Kidney (tissue), 13 donors: ENCODE measurements at regions not wholly inside any gene's neighbourhood (a gene's known extent, or its start where the extent isn't known, plus 50 kb on each side); places are given as distances from the start of the nearest gene placed in this dataset.
A peak's percentile ranks its signal among the peaks of the same experiment; 100 is the strongest.

ENCODE experiments used
- DNase-seq, 5 donors: peaks; one replicate each; pipeline ENCODE4 v3.0.0-alpha.2; 2013 to 2020
- FAIRE-seq: peaks from 2 replicates; lab custom pipeline; 2012; peaks lifted over from hg19 to GRCh38; lab: Jason Lieb, UNC
- H3K27ac ChIP-seq, 2 donors: one replicate each; pipeline ENCODE4 v1.7.0; 2013; ENCODE audit warnings: low read depth in 2 of 2, low read length in 2 of 2, inconsistent platforms in 1 of 2
- H3K27me3 ChIP-seq: one replicate; pipeline ENCODE4 v1.7.1; 2013; ENCODE audit warnings: low read length, inconsistent platforms; ENCODE audit not compliant: control insufficient read depth, insufficient read depth
- H3K36me3 ChIP-seq, 3 donors: one replicate each; pipeline versions ENCODE4 v1.7.0 to v1.7.1; 2013; ENCODE audit warnings: low read length in 3 of 3, control low read depth in 1 of 3, inconsistent platforms in 1 of 3; ENCODE audit not compliant: insufficient read depth in 3 of 3, control insufficient read depth in 2 of 3
- H3K4me1 ChIP-seq, 3 donors: one replicate each; pipeline versions ENCODE4 v1.7.0 to v1.7.1; 2013; ENCODE audit warnings: low read length in 3 of 3, inconsistent platforms in 1 of 3, low read depth in 1 of 3; ENCODE audit not compliant: control insufficient read depth in 2 of 3, insufficient read depth in 2 of 3
- H3K4me3 ChIP-seq, 3 donors: one replicate each; pipeline versions ENCODE4 v1.7.0 to v1.8.1; 2013; ENCODE audit warnings: low read length in 3 of 3, control low read depth in 1 of 3, inconsistent platforms in 1 of 3
- H3K9ac ChIP-seq, 3 donors: one replicate each; pipeline versions ENCODE4 v1.7.0 to v1.7.1; 2013; ENCODE audit warnings: low read length in 3 of 3, control low read depth in 1 of 3, inconsistent platforms in 1 of 3
- H3K9me3 ChIP-seq, 3 donors: one replicate each; pipeline versions ENCODE4 v1.7.0 to v1.7.1; 2013; ENCODE audit warnings: low read length in 3 of 3, control low read depth in 1 of 3, inconsistent platforms in 1 of 3; ENCODE audit not compliant: control insufficient read depth in 2 of 3, insufficient read depth in 1 of 3
- CTCF ChIP-seq: IDR thresholded peaks from 3 replicates; pipeline ENCODE4 v1.5.1; 2012; ENCODE audit warnings: mild to moderate bottlenecking, moderate library complexity, borderline replicate concordance; ENCODE audit not compliant: insufficient read depth; ENCODE audit errors: extremely low read depth
- intact Hi-C: fragments of 100-400 bp; cut with DNase I; formaldehyde crosslinking; loops from one replicate; pipeline ENCODE4 v1.11.1; 2022
- donor health status: control.
- donor health status: control.
- donor health status: control.
- donor health status: control.
- donor health status: control.
- donor health status: DM: yes; HTN: yes; CAD: no.
- donor health status: Normal renal cell carcinoma (clear cell type).

- no peak for FAIRE-seq
- no peak for TF ChIP-seq CTCF
- no peak overlapping the region for H3K9ac ChIP-seq
Measured at GRCh38 chr2:55999790-56000189, 76.2 kb upstream of the EFEMP1 start.

GRCh38 chr2:56001947-56002346 is 78.4 kb upstream of the EFEMP1 start:
- intact Hi-C loops, result no loop called here
- TF ChIP-seq CTCF, result no peak
- DNase-seq, result peak in 2 of 5 donors; percentile 40 to 80
- no peak overlapping the region for H3K9ac ChIP-seq
- no peak overlapping the region for H3K27ac ChIP-seq
- no peak overlapping the region for H3K4me3 ChIP-seq
- H3K36me3 ChIP-seq, result no peaks in the 10 kb centered on the region
- FAIRE-seq, result no peak
- no peaks in the 10 kb centered on the region for H3K9me3 ChIP-seq
- H3K4me1 ChIP-seq, result peaks cover 0 to 3% (median 0%) of the 10 kb centered on the region in 3 donors
- no peaks in the 10 kb centered on the region for H3K27me3 ChIP-seq

More at GRCh38 chr2:55999790-56000189, 76.2 kb upstream of the EFEMP1 start:
- H3K4me3 ChIP-seq, result no peak overlapping the region
- H3K4me1 ChIP-seq, result peaks cover 0 to 3% (median 0%) of the 10 kb centered on the region in 3 donors
- H3K27ac ChIP-seq, result no peak overlapping the region
- no peaks in the 10 kb centered on the region for H3K36me3 ChIP-seq
- H3K9me3 ChIP-seq, result no peaks in the 10 kb centered on the region
- intact Hi-C loops, result no loop called here
- no peak for DNase-seq
- H3K27me3 ChIP-seq, result no peaks in the 10 kb centered on the region

- no peak overlapping the region for H3K27ac ChIP-seq
- TF ChIP-seq CTCF, result peak; percentile 6
- H3K9me3 ChIP-seq, result no peaks in the 10 kb centered on the region
- H3K4me1 ChIP-seq, result peaks cover 2 to 5% (median 4%) of the 10 kb centered on the region in 3 donors
- no peak overlapping the region for H3K4me3 ChIP-seq
- no peaks in the 10 kb centered on the region for H3K36me3 ChIP-seq
- DNase-seq (peak; percentile 84 to 97 (median 91)), FAIRE-seq (no peak)
- intact Hi-C loops, result no loop called here
- H3K27me3 ChIP-seq, result no peaks in the 10 kb centered on the region
- no peak overlapping the region for H3K9ac ChIP-seq
Measured at GRCh38 chr2:56008661-56009431, 85.3 kb upstream of the EFEMP1 start.
